ENCODE measurements at regions not wholly inside any gene's neighbourhood (a gene's known extent, or its start where the extent isn't known, plus 50 kb on each side); places are given as distances from the start of the nearest gene placed in this dataset.

- no peak overlapping the region for H3K4me3 ChIP-seq (ENCODE audit: control insufficient read depth, low read depth, low read length)
- no peak for TF ChIP-seq CTCF (IDR thresholded peaks at IDR 0.05; ENCODE audit: control insufficient read depth, insufficient read depth, low read depth, low read length, missing control alignments)
- no peak for DNase-seq (ENCODE audit: low read depth)
Observed at GRCh38 chr20:41895241-41896032, 277.3 kb upstream of the CHD6 start.

GRCh38 chr20:41894255-41894963 is 276.2 kb upstream of the CHD6 start:
- no peak for DNase-seq (ENCODE audit: low read depth)
- H3K4me3 ChIP-seq (ENCODE audit: control insufficient read depth, low read depth, low read length), result no peak overlapping the region
- TF ChIP-seq CTCF (IDR thresholded peaks at IDR 0.05; ENCODE audit: control insufficient read depth, insufficient read depth, low read depth, low read length, missing control alignments), result no peak

- DNase-seq (ENCODE audit: low read depth), result no peak
- TF ChIP-seq CTCF (IDR thresholded peaks at IDR 0.05; ENCODE audit: control insufficient read depth, insufficient read depth, low read depth, low read length, missing control alignments), result no peak
- H3K4me3 ChIP-seq (ENCODE audit: control insufficient read depth, low read depth, low read length), result no peak overlapping the region
Observed at GRCh38 chr20:41892031-41892430, 273.9 kb upstream of the CHD6 start.

GRCh38 chr20:41889844-41890224 is 271.7 kb upstream of the CHD6 start:
- TF ChIP-seq CTCF (IDR thresholded peaks at IDR 0.05; ENCODE audit: control insufficient read depth, insufficient read depth, low read depth, low read length, missing control alignments), result no peak
- no peak overlapping the region for H3K4me3 ChIP-seq (ENCODE audit: control insufficient read depth, low read depth, low read length)
- DNase-seq (ENCODE audit: low read depth), result no peak

GRCh38 chr20:41889126-41889843 is 271.1 kb upstream of the CHD6 start:
- TF ChIP-seq CTCF (IDR thresholded peaks at IDR 0.05; ENCODE audit: control insufficient read depth, insufficient read depth, low read depth, low read length, missing control alignments), result no peak
- DNase-seq (ENCODE audit: low read depth), result no peak
- no peak overlapping the region for H3K4me3 ChIP-seq (ENCODE audit: control insufficient read depth, low read depth, low read length)

GRCh38 chr20:41888434-41888833 is 270.3 kb upstream of the CHD6 start:
- no peak overlapping the region for H3K4me3 ChIP-seq (ENCODE audit: control insufficient read depth, low read depth, low read length)
- no peak for DNase-seq (ENCODE audit: low read depth)
- TF ChIP-seq CTCF (IDR thresholded peaks at IDR 0.05; ENCODE audit: control insufficient read depth, insufficient read depth, low read depth, low read length, missing control alignments), result no peak

Measured in AG09309 (cell line).